ENCODE measurements at regions not wholly inside any gene's neighbourhood (a gene's known extent, or its start where the extent isn't known, plus 50 kb on each side); places are given as distances from the start of the nearest gene placed in this dataset.

DNA sequence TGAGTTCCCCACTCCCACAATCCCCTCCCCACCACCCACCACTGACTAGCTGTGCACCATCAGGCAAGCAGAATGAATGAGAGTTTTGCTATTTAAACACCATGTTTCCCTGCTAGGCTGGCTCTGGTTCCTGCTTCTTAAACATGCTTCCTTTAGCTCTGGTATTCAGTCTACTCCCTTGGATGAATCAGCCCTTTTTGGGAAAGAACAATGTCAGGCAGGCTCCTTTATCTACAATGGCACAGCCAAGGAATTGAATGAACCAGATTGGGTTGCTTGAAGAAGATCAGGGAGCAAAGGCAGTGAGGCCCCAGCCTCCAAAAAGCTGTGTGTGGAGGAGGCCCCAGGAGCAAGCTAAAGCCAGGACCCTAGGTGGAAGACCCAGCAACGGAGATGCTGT is 92.9 kb upstream of the ISX start:
- TF ChIP-seq POLR2A (IDR thresholded peaks at IDR 0.05; ENCODE audit: low read depth) = no peak
- TF ChIP-seq, protein P1, sequence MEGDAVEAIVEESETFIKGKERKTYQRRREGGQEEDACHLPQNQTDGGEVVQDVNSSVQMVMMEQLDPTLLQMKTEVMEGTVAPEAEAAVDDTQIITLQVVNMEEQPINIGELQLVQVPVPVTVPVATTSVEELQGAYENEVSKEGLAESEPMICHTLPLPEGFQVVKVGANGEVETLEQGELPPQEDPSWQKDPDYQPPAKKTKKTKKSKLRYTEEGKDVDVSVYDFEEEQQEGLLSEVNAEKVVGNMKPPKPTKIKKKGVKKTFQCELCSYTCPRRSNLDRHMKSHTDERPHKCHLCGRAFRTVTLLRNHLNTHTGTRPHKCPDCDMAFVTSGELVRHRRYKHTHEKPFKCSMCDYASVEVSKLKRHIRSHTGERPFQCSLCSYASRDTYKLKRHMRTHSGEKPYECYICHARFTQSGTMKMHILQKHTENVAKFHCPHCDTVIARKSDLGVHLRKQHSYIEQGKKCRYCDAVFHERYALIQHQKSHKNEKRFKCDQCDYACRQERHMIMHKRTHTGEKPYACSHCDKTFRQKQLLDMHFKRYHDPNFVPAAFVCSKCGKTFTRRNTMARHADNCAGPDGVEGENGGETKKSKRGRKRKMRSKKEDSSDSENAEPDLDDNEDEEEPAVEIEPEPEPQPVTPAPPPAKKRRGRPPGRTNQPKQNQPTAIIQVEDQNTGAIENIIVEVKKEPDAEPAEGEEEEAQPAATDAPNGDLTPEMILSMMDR (IDR thresholded peaks at IDR 0.05) = no peak
- no peak for TF ChIP-seq EP300 (IDR thresholded peaks at IDR 0.05)
- no peak for TF ChIP-seq POLR2AphosphoS5 (IDR thresholded peaks at IDR 0.05)
